CD14-positive monocyte (primary cell): ENCODE measurements at regions not wholly inside any gene's neighbourhood (a gene's known extent, or its start where the extent isn't known, plus 50 kb on each side); places are given as distances from the start of the nearest gene placed in this dataset.

Experiments used
- DNase-seq, 3 donors: peaks; one replicate each; pipeline ENCODE4 v3.0.0-alpha.2; 2011 to 2022
- H2AFZ ChIP-seq: 2 replicates; pipeline ENCODE4 v1.6.0; 2012; ENCODE audit warnings: mild to moderate bottlenecking, low read depth, low read length, inconsistent platforms; ENCODE audit not compliant: insufficient read depth, poor library complexity, severe bottlenecking
- H3K27ac ChIP-seq, 2 donors: 1 replicate in 1 of 2; 2 replicates in 1 of 2; pipeline ENCODE4 v1.5.1; 2012 to 2013; ENCODE audit warnings: low read length in 2 of 2, control low read depth in 1 of 2, inconsistent platforms in 1 of 2, low read depth in 1 of 2, mild to moderate bottlenecking in 1 of 2
- H3K27me3 ChIP-seq, 2 donors: one replicate each; pipeline versions ENCODE4 v1.6.0 to v1.6.1; 2011 to 2013; ENCODE audit warnings: low read length in 2 of 2; ENCODE audit not compliant: control insufficient read depth in 2 of 2, insufficient read depth in 2 of 2
- H3K36me3 ChIP-seq, 2 donors: replicated peaks in 1 of 2; 1 replicate in 1 of 2; 2 replicates in 1 of 2; pipeline versions ENCODE4 v1.5.1 to v1.6.1; 2012 to 2013; ENCODE audit warnings: low read length in 2 of 2, control low read depth in 1 of 2, inconsistent platforms in 1 of 2, mild to moderate bottlenecking in 1 of 2; ENCODE audit not compliant: insufficient read depth in 2 of 2, control insufficient read depth in 1 of 2
- H3K4me1 ChIP-seq, 2 donors: 1 replicate in 1 of 2; 2 replicates in 1 of 2; pipeline versions ENCODE4 v1.5.1 to v1.6.1; 2012 to 2013; ENCODE audit warnings: low read length in 2 of 2, control low read depth in 1 of 2, inconsistent platforms in 1 of 2, mild to moderate bottlenecking in 1 of 2, moderate library complexity in 1 of 2; ENCODE audit not compliant: insufficient read depth in 2 of 2, control insufficient read depth in 1 of 2
- H3K4me2 ChIP-seq: replicated peaks from 2 replicates; pipeline ENCODE3; 2012; ENCODE audit warnings: low read length, moderate library complexity, mild to moderate bottlenecking; ENCODE audit not compliant: poor library complexity, severe bottlenecking; ENCODE audit errors: extremely low read depth
- H3K4me3 ChIP-seq, 3 experiments: fragments of 200-600 bp in 1 of 3; sonication (generic) in 1 of 3; replicated peaks in 1 of 3; 1 replicate in 2 of 3; 2 replicates in 1 of 3; pipeline ENCODE4 v1.5.1; 2011 to 2013; ENCODE audit warnings: low read length in 3 of 3, mild to moderate bottlenecking in 3 of 3, control low read depth in 2 of 3, low read depth in 2 of 3, inconsistent platforms in 1 of 3, moderate library complexity in 1 of 3
- H3K79me2 ChIP-seq: 2 replicates; pipeline ENCODE4 v1.6.0; 2012; ENCODE audit warnings: mild to moderate bottlenecking, control low read depth, inconsistent platforms, low read length, moderate library complexity; ENCODE audit not compliant: insufficient read depth
- H3K9ac ChIP-seq: 2 replicates; pipeline ENCODE4 v1.6.0; 2017; ENCODE audit warnings: low read length, mild to moderate bottlenecking; ENCODE audit not compliant: insufficient read depth, poor library complexity, severe bottlenecking
- H3K9me3 ChIP-seq, 2 donors: replicated peaks in 1 of 2; 1 replicate in 1 of 2; 2 replicates in 1 of 2; pipeline versions ENCODE4 v1.5.1 to v1.6.1; 2012 to 2013; ENCODE audit warnings: low read length in 2 of 2, control low read depth in 1 of 2; ENCODE audit not compliant: control insufficient read depth in 1 of 2, insufficient read depth in 1 of 2
- H4K20me1 ChIP-seq: 2 replicates; pipeline ENCODE4 v1.6.0; 2012; ENCODE audit warnings: mild to moderate bottlenecking, low read length, control low read depth, moderate library complexity; ENCODE audit not compliant: insufficient read depth
- H3K27ac Mint-ChIP-seq, 7 donors: one replicate each; pipeline ENCODE4 v1.8.0; 2020; ENCODE audit warnings: mild to moderate bottlenecking in 7 of 7, mixed read lengths in 7 of 7, moderate library complexity in 6 of 7, inconsistent platforms in 2 of 7
- H3K27me3 Mint-ChIP-seq, 3 donors: one replicate each; pipeline ENCODE4 v1.8.0; 2021 to 2022; ENCODE audit warnings: low read depth in 3 of 3, mild to moderate bottlenecking in 3 of 3, mixed read lengths in 3 of 3, moderate library complexity in 3 of 3, inconsistent platforms in 1 of 3
- H3K36me3 Mint-ChIP-seq, 2 donors: one replicate each; pipeline ENCODE4 v1.8.0; 2020; ENCODE audit warnings: mixed read lengths in 2 of 2, inconsistent platforms in 1 of 2, mild to moderate bottlenecking in 1 of 2
- H3K4me1 Mint-ChIP-seq: one replicate; pipeline ENCODE4 v1.8.0; 2020; ENCODE audit warnings: mild to moderate bottlenecking, mixed read lengths
- H3K4me3 Mint-ChIP-seq, 2 donors: one replicate each; pipeline ENCODE4 v1.8.0; 2020; ENCODE audit warnings: mild to moderate bottlenecking in 2 of 2, mixed read lengths in 2 of 2, moderate library complexity in 1 of 2
- H3K9me3 Mint-ChIP-seq, 7 donors: one replicate each; pipeline ENCODE4 v1.8.0; 2020 to 2022; ENCODE audit warnings: mixed read lengths in 7 of 7, mild to moderate bottlenecking in 6 of 7, moderate library complexity in 6 of 7, inconsistent platforms in 2 of 7
- WGBS: methylation state at CpG from one replicate; pipeline ENCODE4 v1.1.5; 2013; ENCODE audit warnings: missing lambda C conversion rate; ENCODE audit not compliant: insufficient coverage; 5-methylcytosine and 5-hydroxymethylcytosine counted together
- intact Hi-C, 2 donors: fragments of 100-400 bp; cut with micrococcal nuclease; formaldehyde crosslinking; loops; one replicate each; pipeline versions ENCODE4 v1.15.0 to v1.15.1; 2023
- TF ChIP-seq, protein P1 (sequence below): fragments of 200-600 bp; IDR thresholded peaks from one replicate; pipeline ENCODE4 v1.8.0; 2022; ENCODE audit warnings: antibody characterized with exemption, mild to moderate bottlenecking

DNA sequence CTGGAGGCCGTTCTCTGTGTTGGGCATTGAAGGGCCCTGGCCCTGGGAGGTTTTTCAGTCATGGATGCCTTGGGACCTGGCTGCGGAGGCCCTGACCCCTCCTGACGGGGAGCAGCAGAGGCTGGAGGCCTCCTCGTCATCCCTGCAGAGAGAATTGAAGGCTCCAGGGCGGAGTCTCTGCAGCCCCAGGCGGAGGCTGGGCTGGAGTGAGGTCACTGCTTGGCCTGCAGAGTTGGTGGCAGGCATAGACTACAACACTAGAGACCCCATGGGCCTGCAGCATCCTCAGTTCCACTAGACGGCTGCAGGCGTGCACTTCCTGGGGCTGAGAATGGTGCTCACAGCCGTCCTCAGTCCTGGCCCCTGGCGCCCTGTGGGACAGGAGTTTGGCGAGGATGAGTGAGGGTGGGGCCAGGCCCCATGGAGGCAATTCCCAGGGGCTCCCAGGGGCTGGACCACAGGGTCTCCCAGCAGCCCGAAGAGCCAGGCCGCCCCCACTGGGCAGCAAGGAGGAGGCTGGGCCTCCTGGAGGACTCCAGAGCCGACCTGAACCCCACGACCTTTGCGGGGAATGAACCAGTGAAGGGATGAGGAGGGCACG lies 1194.9 kb downstream of the BRD1 start:
- H4K20me1 ChIP-seq = no peaks in the 10 kb centered on the region
- Mint-ChIP-seq H3K4me3 (no peak overlapping the region), H3K27me3 (peaks cover 2 to 4% (median 3%) of the 10 kb centered on the region in 3 donors), H3K27ac (no peak overlapping the region), H3K4me1 (no peaks in the 10 kb centered on the region), H3K9me3 (no peaks in the 10 kb centered on the region), H3K36me3 (no peaks in the 10 kb centered on the region)
- H3K9me3 ChIP-seq = no peaks in the 10 kb centered on the region
- H3K36me3 ChIP-seq = no peaks in the 10 kb centered on the region
- H3K9ac ChIP-seq = no peak overlapping the region
- TF ChIP-seq, protein P1, sequence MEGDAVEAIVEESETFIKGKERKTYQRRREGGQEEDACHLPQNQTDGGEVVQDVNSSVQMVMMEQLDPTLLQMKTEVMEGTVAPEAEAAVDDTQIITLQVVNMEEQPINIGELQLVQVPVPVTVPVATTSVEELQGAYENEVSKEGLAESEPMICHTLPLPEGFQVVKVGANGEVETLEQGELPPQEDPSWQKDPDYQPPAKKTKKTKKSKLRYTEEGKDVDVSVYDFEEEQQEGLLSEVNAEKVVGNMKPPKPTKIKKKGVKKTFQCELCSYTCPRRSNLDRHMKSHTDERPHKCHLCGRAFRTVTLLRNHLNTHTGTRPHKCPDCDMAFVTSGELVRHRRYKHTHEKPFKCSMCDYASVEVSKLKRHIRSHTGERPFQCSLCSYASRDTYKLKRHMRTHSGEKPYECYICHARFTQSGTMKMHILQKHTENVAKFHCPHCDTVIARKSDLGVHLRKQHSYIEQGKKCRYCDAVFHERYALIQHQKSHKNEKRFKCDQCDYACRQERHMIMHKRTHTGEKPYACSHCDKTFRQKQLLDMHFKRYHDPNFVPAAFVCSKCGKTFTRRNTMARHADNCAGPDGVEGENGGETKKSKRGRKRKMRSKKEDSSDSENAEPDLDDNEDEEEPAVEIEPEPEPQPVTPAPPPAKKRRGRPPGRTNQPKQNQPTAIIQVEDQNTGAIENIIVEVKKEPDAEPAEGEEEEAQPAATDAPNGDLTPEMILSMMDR = no peak
- no peak overlapping the region for H3K4me2 ChIP-seq
- H3K27ac ChIP-seq = no peak overlapping the region
- H3K27me3 ChIP-seq = no peaks in the 10 kb centered on the region
- H3K79me2 ChIP-seq = no peaks in the 10 kb centered on the region
- H2AFZ ChIP-seq = no peak overlapping the region
- WGBS = 89% methylated on average over 17 of the region's 17 CpGs
- intact Hi-C loops = no loop called here
- no peak for DNase-seq
- H3K4me1 ChIP-seq = no peaks in the 10 kb centered on the region
- no peak overlapping the region for H3K4me3 ChIP-seq

DNA sequence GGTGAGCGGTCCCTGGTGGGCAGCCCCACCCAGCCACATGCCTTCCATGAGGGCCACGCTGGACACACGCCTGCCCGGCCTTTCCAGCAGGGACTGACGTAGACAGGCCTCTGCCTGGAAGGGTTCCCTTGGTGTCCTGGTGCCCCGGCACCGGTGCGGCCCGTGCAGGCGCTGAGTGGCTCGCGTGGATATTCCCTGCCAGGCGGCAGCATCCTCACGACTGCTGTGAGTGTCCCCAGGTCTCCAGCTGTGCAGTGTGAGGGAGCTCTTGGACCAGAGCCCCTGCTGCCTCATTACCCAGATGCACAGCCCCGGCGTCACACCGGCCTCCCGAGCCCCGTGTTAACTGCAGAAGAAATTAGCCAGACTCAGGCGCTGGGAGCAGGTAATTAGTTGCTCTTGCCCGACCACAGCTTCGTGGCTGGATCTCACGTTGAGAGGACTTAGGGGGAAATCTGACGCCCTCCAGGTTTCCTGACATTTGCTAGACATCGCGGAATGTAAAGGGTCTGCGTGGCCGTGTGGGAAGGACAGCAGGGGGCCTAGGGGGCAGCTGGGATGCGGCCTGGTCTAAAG lies 1196.3 kb downstream of the BRD1 start:
- no peaks in the 10 kb centered on the region for H3K36me3 ChIP-seq
- no peaks in the 10 kb centered on the region for H3K36me3 Mint-ChIP-seq
- H3K4me3 ChIP-seq = no peak overlapping the region
- no peaks in the 10 kb centered on the region for H3K4me1 Mint-ChIP-seq
- no peak overlapping the region for H3K4me3 Mint-ChIP-seq
- no peak for DNase-seq
- H3K27me3 ChIP-seq = no peaks in the 10 kb centered on the region
- H3K9me3 ChIP-seq = no peaks in the 10 kb centered on the region
- H3K79me2 ChIP-seq = no peaks in the 10 kb centered on the region
- H3K27me3 Mint-ChIP-seq = peaks cover 2 to 4% (median 3%) of the 10 kb centered on the region in 3 donors
- intact Hi-C loops = no loop called here
- no peak overlapping the region for H2AFZ ChIP-seq
- H3K4me2 ChIP-seq = no peak overlapping the region
- H3K4me1 ChIP-seq = no peaks in the 10 kb centered on the region
- H4K20me1 ChIP-seq = no peaks in the 10 kb centered on the region
- TF ChIP-seq, protein P1 = no peak
- 79% methylated on average over 27 of the region's 29 CpGs for WGBS
- H3K9ac ChIP-seq = no peak overlapping the region
- no peak overlapping the region for H3K27ac ChIP-seq
- H3K9me3 Mint-ChIP-seq = no peaks in the 10 kb centered on the region
- no peak overlapping the region for H3K27ac Mint-ChIP-seq
